Left kidney (tissue), 1 donor: ENCODE measurements at regions not wholly inside any gene's neighbourhood (a gene's known extent, or its start where the extent isn't known, plus 50 kb on each side); places are given as distances from the start of the nearest gene placed in this dataset.

Experiments
- DNase-seq: peaks from one replicate; pipeline ENCODE4 v3.0.0-alpha.2; 2013

DNA sequence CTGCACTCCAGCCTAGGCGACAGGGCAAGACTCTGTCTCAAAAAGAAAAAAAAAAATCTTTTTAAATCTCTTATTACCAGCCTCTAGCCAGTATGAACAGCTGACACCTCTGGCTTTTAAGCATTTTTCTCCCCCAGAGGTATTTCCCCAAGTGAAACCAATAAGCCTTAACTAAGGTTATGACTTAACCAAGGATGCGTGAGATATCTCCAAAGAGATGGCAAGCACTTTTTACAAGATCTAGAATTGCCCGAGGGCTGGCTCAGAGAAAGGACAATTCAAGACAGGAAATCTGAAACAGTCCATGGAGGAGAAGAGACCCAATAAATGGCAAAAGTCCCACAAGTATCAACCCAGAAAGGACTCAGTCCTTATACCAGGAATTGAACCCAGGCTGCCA lies 362.1 kb downstream of the FOXO1 start:
- DNase-seq = no peak

- no peak for DNase-seq
Observed at GRCh38 chr13:40306817-40307216, 359.6 kb downstream of the FOXO1 start.

GRCh38 chr13:40309881-40310280 lies 356.6 kb downstream of the FOXO1 start:
- DNase-seq = no peak

GRCh38 chr13:40311356-40312101 lies 354.9 kb downstream of the FOXO1 start:
- DNase-seq = no peak

GRCh38 chr13:40313269-40314200 lies 352.9 kb downstream of the FOXO1 start:
- DNase-seq = no peak

DNA sequence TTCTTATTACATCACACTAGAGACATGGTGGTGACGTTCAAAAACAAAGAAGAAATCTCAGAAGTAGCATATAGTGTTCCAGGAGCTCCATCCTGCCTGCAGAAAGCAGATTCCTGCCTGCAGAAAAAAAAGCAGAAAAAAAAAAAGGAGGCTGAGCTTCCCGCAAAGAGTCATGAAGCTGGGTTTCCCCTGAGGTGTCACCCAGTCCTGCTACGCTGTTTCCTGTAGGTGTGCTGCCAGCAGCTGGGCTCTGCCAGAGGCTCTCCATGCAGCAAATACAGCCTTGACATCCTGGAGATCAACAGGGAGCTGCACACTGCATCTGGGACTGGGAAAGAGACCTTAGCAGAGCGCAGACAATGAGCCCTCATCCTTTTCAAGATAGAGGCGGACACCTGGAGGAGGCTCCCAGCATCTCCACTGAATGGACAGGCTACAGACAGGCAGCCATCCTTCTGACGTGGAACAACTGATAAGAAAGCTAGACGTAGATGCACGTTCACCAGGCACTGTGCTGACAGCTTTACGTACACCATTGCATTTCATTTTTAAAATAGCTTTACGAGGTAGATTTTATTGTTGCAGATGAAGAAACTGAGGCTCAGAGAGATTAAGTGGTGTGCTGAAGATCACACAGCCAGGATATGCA lies 350.9 kb downstream of the FOXO1 start:
- DNase-seq = no peak

- no peak for DNase-seq
Observed at GRCh38 chr13:40316301-40316700, 350.1 kb downstream of the FOXO1 start.

DNA sequence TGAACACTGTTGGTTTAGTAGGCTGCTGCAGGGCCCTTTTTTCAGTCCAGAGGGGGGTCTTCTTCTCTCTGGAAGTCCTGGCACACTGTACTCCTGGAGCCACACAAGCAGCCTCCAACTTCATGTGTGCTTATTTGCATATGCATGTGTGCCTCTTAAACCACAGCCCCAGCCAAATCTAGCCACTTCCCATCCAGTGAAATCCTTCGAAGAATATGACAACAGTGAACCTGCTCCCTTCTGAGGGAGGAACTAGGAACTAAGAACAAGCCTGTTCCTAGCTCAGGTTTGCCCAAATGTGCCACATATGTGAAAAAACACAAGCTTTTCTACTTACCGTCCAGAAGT lies 348.5 kb downstream of the FOXO1 start:
- DNase-seq = no peak

- DNase-seq = no peak
Observed at GRCh38 chr13:40318366-40318765, 348.1 kb downstream of the FOXO1 start.

- DNase-seq = no peak
Observed at GRCh38 chr13:40319699-40320579, 346.5 kb downstream of the FOXO1 start.

GRCh38 chr13:40328091-40328490 lies 338.4 kb downstream of the FOXO1 start:
- no peak for DNase-seq

DNA sequence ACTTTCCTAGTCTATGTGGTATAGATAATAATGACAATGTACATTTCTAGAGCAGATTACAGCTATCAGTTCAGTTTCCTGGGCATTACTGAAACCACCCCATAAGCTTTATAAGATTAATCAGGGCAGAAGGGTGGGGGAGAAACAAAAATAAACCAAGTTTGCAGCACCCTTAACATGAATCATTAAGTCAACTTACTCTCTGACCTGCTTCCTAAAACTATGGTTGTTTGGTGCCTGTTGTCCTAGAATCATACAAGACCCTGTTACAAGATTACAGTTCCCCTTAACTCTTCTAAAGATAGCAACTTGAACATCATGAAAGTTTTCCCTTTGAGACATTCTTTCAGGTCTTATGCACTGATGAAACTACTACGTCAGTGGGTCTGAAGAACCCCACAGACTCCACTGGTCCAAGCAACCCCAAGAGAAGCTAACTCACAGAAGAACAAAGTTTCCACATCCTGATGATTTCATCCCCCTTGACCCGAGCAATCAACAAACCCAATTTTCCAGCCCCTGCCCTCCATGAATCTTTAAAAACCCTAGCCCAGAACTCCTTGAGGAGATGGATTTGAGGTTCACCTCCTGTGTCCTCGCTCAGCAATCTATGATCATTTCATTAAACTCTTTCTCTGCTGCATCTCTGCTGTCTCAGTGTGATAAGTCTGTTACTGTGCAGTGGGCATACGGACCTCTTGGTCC lies 336.5 kb downstream of the FOXO1 start:
- no peak for DNase-seq

GRCh38 chr13:40330950-40331349 lies 335.5 kb downstream of the FOXO1 start:
- no peak for DNase-seq

DNA sequence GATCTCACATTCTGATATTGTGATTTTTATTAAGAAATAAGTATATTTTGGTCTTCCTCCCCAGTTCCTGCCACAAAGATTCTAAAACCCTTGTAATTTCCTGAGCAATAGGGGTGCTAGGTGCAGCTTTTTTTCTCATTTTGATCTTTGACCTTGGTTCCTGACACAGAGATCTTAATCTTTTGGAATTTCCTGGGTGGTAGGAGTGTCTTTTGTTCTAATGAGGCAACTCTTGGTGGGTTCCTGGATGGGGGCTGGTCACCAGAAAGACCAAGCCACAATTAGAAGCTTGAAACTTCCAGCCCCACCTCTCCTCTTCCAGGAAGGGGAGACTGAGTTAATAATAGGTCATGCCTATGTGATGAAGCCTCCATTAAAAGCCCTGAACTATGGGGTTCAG lies 334.6 kb downstream of the FOXO1 start:
- DNase-seq = no peak

DNA sequence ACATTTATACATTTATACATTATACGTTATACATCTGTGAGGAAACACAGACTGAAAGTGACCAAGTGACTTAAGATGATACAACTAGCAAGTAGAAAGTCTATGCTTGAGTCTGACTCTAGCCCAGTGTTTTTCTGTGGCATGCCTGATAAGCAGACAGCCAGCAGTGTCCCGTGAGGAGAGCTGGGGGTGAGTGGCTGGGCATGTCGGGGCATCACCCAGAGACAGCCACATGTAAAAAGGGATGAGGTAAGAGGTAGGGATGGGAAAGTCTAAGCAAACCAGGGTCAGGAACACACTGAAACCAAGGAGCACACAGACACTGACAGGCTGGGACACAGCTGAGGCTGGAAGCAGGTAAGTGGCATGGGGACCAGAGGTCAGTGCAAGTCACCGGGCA lies 333.2 kb downstream of the FOXO1 start:
- no peak for DNase-seq

DNA sequence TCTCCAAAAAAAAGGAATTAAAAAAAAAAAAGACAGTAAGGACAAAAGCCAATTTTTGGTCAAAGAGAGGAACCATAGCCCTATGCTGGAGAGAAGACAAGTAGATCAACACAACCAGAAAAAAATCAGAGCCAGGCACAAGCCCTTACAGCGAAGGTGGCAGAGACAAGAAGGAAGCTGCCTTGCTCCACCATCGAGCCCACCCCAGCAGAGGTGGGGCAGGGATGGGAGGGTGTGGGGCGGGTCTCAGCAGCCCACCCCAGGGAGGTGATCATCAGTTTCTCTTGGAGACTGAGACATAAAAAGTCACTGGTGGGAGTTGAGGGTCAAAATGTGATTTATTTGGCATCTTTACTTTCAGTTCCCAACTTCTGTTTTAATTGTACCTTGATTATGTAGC lies 332.4 kb downstream of the FOXO1 start:
- DNase-seq = no peak

- no peak for DNase-seq
Observed at GRCh38 chr13:40334616-40335015, 331.8 kb downstream of the FOXO1 start.

DNA sequence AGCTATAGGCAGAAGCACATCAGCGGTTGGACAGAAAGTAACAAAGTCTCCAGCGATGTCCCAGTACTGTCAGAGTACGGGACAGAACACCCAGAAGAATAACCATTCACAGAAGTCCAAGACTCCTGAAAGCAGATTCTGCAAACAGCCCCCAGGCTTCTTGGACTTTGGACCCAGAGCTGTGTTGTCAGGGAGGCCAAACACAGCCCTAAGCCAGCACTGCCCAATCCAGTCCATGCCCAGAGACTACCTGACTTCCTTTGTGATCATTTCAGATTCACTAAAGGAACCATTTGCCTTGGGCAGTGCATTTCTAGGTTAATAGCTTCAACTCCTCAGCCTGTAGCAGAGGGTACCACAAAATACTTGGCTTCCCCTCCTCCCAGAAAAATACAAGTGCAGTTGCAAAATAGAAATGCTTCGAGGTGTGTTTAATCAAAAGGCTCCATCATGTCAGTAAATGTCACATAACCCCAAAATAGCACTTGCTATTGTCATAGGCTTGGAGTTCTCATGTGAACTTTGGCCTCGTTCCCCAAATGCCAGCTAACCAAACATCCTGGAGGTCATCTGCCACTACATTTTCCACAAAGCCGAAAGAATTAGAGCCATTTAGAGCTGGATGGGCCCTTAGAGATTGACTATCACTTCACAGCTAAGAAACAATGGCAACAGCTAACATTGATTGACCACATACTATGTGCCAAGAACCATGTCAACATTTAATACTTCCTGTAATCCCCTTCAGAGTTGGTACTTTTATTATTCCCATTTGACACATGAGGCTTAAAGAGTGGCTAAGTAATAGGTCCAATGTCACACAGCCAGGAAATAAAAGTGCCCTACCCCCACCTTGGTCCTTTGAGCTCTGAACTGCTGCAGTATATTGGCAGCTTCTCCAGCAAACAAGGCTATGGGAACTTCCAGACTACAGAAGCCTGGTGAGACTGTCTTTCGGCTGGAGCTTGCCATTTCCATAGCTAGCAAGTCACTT lies 329.9 kb downstream of the FOXO1 start:
- DNase-seq = no peak

- no peak for DNase-seq
Observed at GRCh38 chr13:40337651-40338050, 328.8 kb downstream of the FOXO1 start.

- DNase-seq = no peak
Observed at GRCh38 chr13:40338217-40338616, 328.2 kb downstream of the FOXO1 start.
